Panc1 (cell line): ENCODE measurements at regions not wholly inside any gene's neighbourhood (a gene's known extent, or its start where the extent isn't known, plus 50 kb on each side); places are given as distances from the start of the nearest gene placed in this dataset.

Experiments
- SIN3A ChIP-seq: IDR thresholded peaks from 2 replicates; pipeline ENCODE4 v1.6.1; 2012; ENCODE audit warnings: low read depth, mild to moderate bottlenecking, low read length, moderate library complexity, borderline replicate concordance; ENCODE audit not compliant: insufficient read depth
- TF ChIP-seq, protein P1 (sequence below): fragments of 450-650 bp; IDR thresholded peaks from 2 replicates; pipeline ENCODE4 v1.5.1; 2017; ENCODE audit warnings: mild to moderate bottlenecking

DNA sequence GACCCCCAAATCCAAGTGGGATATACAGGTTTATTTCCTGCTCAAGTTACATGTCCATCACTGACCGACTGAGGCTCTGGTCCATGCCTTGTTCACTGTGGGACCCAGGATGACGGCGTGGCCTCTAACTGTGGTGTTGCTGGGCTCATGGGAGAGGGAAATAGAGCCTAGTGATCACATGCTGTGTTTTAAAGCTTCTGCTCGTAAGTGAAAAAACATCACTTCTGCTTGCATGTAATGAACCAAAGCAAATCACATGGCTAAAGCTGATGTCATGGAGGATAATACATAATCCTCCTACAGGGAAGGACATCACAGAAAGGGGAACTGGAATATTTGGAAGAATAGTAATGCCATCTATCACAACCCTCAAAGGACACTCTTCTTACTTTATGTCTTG, 107.6 kb downstream of the FASLG start:
- TF ChIP-seq, protein P1, sequence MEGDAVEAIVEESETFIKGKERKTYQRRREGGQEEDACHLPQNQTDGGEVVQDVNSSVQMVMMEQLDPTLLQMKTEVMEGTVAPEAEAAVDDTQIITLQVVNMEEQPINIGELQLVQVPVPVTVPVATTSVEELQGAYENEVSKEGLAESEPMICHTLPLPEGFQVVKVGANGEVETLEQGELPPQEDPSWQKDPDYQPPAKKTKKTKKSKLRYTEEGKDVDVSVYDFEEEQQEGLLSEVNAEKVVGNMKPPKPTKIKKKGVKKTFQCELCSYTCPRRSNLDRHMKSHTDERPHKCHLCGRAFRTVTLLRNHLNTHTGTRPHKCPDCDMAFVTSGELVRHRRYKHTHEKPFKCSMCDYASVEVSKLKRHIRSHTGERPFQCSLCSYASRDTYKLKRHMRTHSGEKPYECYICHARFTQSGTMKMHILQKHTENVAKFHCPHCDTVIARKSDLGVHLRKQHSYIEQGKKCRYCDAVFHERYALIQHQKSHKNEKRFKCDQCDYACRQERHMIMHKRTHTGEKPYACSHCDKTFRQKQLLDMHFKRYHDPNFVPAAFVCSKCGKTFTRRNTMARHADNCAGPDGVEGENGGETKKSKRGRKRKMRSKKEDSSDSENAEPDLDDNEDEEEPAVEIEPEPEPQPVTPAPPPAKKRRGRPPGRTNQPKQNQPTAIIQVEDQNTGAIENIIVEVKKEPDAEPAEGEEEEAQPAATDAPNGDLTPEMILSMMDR: no peak
- TF ChIP-seq SIN3A: no peak
